Activated naive CD4-positive, alpha-beta T cell treated with anti-CD3 and anti-CD28 coated beads, Interleukin-2, amount 50 U/mL, for 24 hours (primary cell): ENCODE measurements at regions not wholly inside any gene's neighbourhood (a gene's known extent, or its start where the extent isn't known, plus 50 kb on each side); places are given as distances from the start of the nearest gene placed in this dataset.
A peak's percentile ranks its signal among the peaks of the same experiment; 100 is the strongest.
"Not testable (repeated sequence)": the region's sequence is repeated elsewhere in the genome, so short reads cannot be mapped to it uniquely, and the experiment has no call there.

ENCODE experiments used
- H3K27ac Mint-ChIP-seq: one replicate; pipeline ENCODE4 v1.8.0; 2021; ENCODE audit warnings: mild to moderate bottlenecking, mixed read lengths
- H3K27me3 Mint-ChIP-seq: one replicate; pipeline ENCODE4 v1.8.0; 2021; ENCODE audit warnings: mixed read lengths
- H3K36me3 Mint-ChIP-seq: one replicate; pipeline ENCODE4 v1.8.0; 2021; ENCODE audit warnings: mixed read lengths
- H3K4me1 Mint-ChIP-seq: one replicate; pipeline ENCODE4 v1.8.0; 2021; ENCODE audit warnings: mixed read lengths
- H3K4me3 Mint-ChIP-seq: one replicate; pipeline ENCODE4 v1.8.0; 2021; ENCODE audit warnings: mild to moderate bottlenecking, mixed read lengths
- H3K9me3 Mint-ChIP-seq: one replicate; pipeline ENCODE4 v1.8.0; 2021; ENCODE audit warnings: mixed read lengths

GRCh38 chr9:3740690-3741419 is 215.1 kb upstream of the RFX3 start:
- Mint-ChIP-seq H3K36me3 (no peaks in the 10 kb centered on the region), H3K27me3 (peaks cover 2% of the 10 kb centered on the region), H3K9me3 (no peaks in the 10 kb centered on the region), H3K27ac (no peak overlapping the region), H3K4me3 (no peak overlapping the region), H3K4me1 (peaks cover 6% of the 10 kb centered on the region)

DNA sequence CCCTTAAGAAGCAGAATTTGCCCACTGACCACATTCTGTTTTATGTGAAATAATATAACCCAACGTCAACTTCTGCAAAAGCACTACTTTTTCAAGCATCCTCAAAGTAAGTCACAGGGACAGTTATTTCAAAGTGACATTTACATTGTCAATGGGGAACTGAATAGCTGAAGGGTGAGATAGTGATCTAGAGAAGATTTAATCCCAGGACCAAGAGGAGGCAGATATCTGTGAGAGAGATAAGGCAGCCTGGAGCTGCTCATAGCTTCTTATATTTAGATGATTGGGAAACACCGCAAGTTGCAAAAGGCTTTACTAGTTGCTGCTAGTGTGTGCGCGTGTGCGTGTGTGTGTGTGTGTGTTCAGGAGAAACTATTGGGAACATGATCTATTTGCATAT is 210.4 kb upstream of the RFX3 start:
- Mint-ChIP-seq H3K4me3 (no peak overlapping the region), H3K36me3 (no peaks in the 10 kb centered on the region), H3K27me3 (no peaks in the 10 kb centered on the region), H3K9me3 (no peaks in the 10 kb centered on the region), H3K4me1 (peaks cover 7% of the 10 kb centered on the region), H3K27ac (no peak overlapping the region)

GRCh38 chr9:3735251-3735650 is 209.4 kb upstream of the RFX3 start:
- Mint-ChIP-seq H3K27ac (no peak overlapping the region), H3K9me3 (no peaks in the 10 kb centered on the region), H3K4me3 (no peak overlapping the region), H3K4me1 (peaks cover 16% of the 10 kb centered on the region), H3K36me3 (no peaks in the 10 kb centered on the region), H3K27me3 (no peaks in the 10 kb centered on the region)

- not testable (repeated sequence) for H3K4me3 Mint-ChIP-seq, H3K9me3 Mint-ChIP-seq, H3K27ac Mint-ChIP-seq, H3K36me3 Mint-ChIP-seq, H3K27me3 Mint-ChIP-seq
- H3K4me1 Mint-ChIP-seq = peaks cover 17% of the 10 kb centered on the region
Observed at GRCh38 chr9:3733527-3734262, 207.9 kb upstream of the RFX3 start.

- H3K9me3 Mint-ChIP-seq = no peaks in the 10 kb centered on the region
- peaks cover 17% of the 10 kb centered on the region for H3K4me1 Mint-ChIP-seq
- H3K36me3 Mint-ChIP-seq = no peaks in the 10 kb centered on the region
- no peak overlapping the region for H3K4me3 Mint-ChIP-seq
- H3K27me3 Mint-ChIP-seq = no peaks in the 10 kb centered on the region
- no peak overlapping the region for H3K27ac Mint-ChIP-seq
Observed at GRCh38 chr9:3733039-3733408, 207.2 kb upstream of the RFX3 start.

- H3K4me3 Mint-ChIP-seq = peak overlapping the region; percentile 33
- no peak overlapping the region for H3K27ac Mint-ChIP-seq
- no peaks in the 10 kb centered on the region for H3K36me3 Mint-ChIP-seq
- H3K9me3 Mint-ChIP-seq = no peaks in the 10 kb centered on the region
- no peaks in the 10 kb centered on the region for H3K27me3 Mint-ChIP-seq
- H3K4me1 Mint-ChIP-seq = peaks cover 17% of the 10 kb centered on the region
Observed at GRCh38 chr9:3732077-3733038, 206.6 kb upstream of the RFX3 start.

DNA sequence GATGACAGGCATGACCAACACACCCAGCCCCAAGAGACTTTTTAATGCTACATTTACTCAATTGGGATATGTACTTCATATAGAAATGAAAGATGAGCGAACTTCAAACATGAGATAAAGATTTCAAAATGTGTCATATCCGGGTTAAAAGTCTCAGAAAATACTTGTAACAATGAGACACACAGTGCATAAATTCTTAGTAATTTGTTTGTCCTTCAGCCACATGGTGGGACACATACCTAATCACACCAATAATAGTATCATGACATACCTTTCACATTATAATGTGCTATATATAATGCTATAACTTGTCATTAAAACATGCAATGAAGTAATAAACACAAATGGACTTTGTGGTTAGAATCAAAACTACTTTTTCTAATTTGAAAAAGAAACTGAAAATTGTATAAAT is 204.7 kb upstream of the RFX3 start:
- Mint-ChIP-seq H3K27ac (no peak overlapping the region), H3K9me3 (no peaks in the 10 kb centered on the region), H3K4me1 (peaks cover 17% of the 10 kb centered on the region), H3K36me3 (no peaks in the 10 kb centered on the region), H3K4me3 (no peak overlapping the region), H3K27me3 (no peaks in the 10 kb centered on the region)

DNA sequence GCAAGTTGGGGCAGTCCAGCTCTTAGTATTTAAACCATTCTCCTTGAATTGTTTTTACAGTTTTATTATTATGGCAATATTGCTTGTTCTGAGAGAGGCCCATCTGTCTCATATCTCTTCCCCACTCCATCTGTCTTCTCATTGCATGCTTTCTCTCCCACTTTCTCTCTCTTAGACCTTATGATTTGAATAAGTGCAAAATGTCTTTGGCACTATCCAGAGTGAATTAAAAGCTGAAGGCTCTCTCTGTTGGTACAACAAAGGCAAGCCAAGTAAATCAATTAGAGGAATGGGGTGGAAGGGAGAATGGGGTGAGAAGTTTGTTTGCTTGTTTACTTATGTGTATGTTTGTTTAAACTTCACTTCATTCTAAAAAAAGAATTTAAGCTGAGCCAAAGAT is 195.3 kb upstream of the RFX3 start:
- peaks cover 2% of the 10 kb centered on the region for H3K27me3 Mint-ChIP-seq

GRCh38 chr9:3719286-3719685 is 193.5 kb upstream of the RFX3 start:
- no peak overlapping the region for H3K4me3 Mint-ChIP-seq
- no peaks in the 10 kb centered on the region for H3K4me1 Mint-ChIP-seq
- no peaks in the 10 kb centered on the region for H3K36me3 Mint-ChIP-seq
- no peak overlapping the region for H3K27ac Mint-ChIP-seq
- H3K27me3 Mint-ChIP-seq = peaks cover 2% of the 10 kb centered on the region
- H3K9me3 Mint-ChIP-seq = no peaks in the 10 kb centered on the region

More for the DNA sequence above, 195.3 kb upstream of the RFX3 start:
- Mint-ChIP-seq H3K4me1 (no peaks in the 10 kb centered on the region), H3K9me3 (no peaks in the 10 kb centered on the region), H3K27ac (no peak overlapping the region), H3K36me3 (no peaks in the 10 kb centered on the region), H3K4me3 (no peak overlapping the region)

DNA sequence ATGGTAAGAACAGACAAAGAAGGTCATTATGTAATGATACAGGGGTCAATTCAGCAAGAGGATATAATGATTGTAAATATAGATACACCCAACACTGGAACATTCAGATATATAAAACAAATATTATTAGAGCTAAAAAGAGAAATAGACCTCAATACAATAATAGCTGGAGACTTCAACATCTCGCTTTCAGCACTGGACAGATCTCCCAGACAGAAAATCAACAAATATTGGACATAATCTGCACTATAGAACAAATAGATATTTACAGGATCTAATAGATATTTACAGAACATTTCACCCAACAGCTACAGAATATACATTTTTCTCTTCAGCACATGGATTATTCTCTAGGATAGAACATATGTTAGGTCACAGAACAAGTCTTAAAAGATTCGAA is 190.6 kb upstream of the RFX3 start:
- no peaks in the 10 kb centered on the region for H3K4me1 Mint-ChIP-seq
- H3K27ac Mint-ChIP-seq = no peak overlapping the region
- H3K27me3 Mint-ChIP-seq = no peaks in the 10 kb centered on the region
- no peaks in the 10 kb centered on the region for H3K36me3 Mint-ChIP-seq
- no peak overlapping the region for H3K4me3 Mint-ChIP-seq
- no peaks in the 10 kb centered on the region for H3K9me3 Mint-ChIP-seq

- Mint-ChIP-seq H3K27me3 (peaks cover 9% of the 10 kb centered on the region), H3K4me1 (no peaks in the 10 kb centered on the region), H3K27ac (no peak overlapping the region), H3K9me3 (no peaks in the 10 kb centered on the region), H3K4me3 (no peak overlapping the region), H3K36me3 (no peaks in the 10 kb centered on the region)
Observed at GRCh38 chr9:3708751-3709150, 182.9 kb upstream of the RFX3 start.

DNA sequence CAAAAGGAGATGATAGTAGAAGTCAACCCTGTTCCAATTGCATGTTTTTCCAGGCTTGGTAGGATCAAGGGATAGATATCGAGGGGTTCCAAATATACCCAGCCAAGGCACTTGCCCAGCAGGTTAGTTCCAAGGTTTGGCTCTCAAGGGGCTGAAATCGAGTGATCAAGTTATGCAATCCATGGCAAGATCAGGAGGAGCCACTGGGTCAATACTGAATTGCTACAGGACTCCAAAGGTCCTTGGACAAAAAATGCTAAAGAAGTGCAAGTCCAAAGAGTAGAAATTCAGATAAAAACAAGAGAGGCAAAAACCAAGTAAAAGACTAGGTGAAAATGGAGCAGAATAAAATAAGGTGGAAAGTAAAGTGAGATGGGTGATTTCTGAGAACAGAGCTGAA is 179.1 kb upstream of the RFX3 start:
- Mint-ChIP-seq H3K27me3 (peaks cover 10% of the 10 kb centered on the region), H3K9me3 (no peaks in the 10 kb centered on the region), H3K27ac (no peak overlapping the region), H3K4me3 (no peak overlapping the region), H3K4me1 (no peaks in the 10 kb centered on the region), H3K36me3 (peaks cover 2% of the 10 kb centered on the region)

GRCh38 chr9:3700772-3701171 is 175.0 kb upstream of the RFX3 start:
- no peak overlapping the region for H3K4me3 Mint-ChIP-seq
- H3K4me1 Mint-ChIP-seq = no peaks in the 10 kb centered on the region
- peaks cover 14% of the 10 kb centered on the region for H3K27me3 Mint-ChIP-seq
- H3K27ac Mint-ChIP-seq = no peak overlapping the region
- peaks cover 2% of the 10 kb centered on the region for H3K36me3 Mint-ChIP-seq
- no peaks in the 10 kb centered on the region for H3K9me3 Mint-ChIP-seq

GRCh38 chr9:3699883-3700282 is 174.1 kb upstream of the RFX3 start:
- H3K27ac Mint-ChIP-seq = no peak overlapping the region
- no peaks in the 10 kb centered on the region for H3K9me3 Mint-ChIP-seq
- H3K27me3 Mint-ChIP-seq = peaks cover 14% of the 10 kb centered on the region
- H3K4me1 Mint-ChIP-seq = no peaks in the 10 kb centered on the region
- H3K36me3 Mint-ChIP-seq = peaks cover 2% of the 10 kb centered on the region
- no peak overlapping the region for H3K4me3 Mint-ChIP-seq

GRCh38 chr9:3698531-3698930 is 172.7 kb upstream of the RFX3 start:
- no peaks in the 10 kb centered on the region for H3K4me1 Mint-ChIP-seq
- H3K27me3 Mint-ChIP-seq = peaks cover 10% of the 10 kb centered on the region
- H3K4me3 Mint-ChIP-seq = no peak overlapping the region
- no peak overlapping the region for H3K27ac Mint-ChIP-seq
- no peaks in the 10 kb centered on the region for H3K9me3 Mint-ChIP-seq
- H3K36me3 Mint-ChIP-seq = peaks cover 2% of the 10 kb centered on the region

DNA sequence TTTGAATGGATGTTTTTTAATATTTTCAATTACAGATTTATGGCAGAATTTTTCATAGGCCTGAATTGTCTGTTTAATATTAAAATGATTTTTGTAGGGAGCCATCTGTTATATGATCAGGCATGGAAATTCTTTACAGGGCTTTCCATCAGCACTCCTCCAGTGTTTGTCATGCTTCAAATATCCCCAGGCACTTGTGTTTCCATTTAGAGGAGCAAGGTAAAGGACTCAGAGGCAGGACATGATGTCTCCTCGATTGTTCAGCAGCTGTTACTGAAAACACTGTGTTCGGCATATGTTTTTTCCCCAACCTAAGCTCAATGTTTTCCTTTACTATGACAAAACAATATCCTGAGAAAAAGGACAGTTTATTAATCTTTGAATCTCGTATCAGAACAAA is 172.3 kb upstream of the RFX3 start:
- Mint-ChIP-seq H3K4me3 (no peak overlapping the region), H3K36me3 (peaks cover 2% of the 10 kb centered on the region), H3K4me1 (no peaks in the 10 kb centered on the region), H3K27ac (no peak overlapping the region), H3K27me3 (peaks cover 10% of the 10 kb centered on the region), H3K9me3 (no peaks in the 10 kb centered on the region)
